Neural cell (in vitro differentiated cells): ENCODE measurements at regions not wholly inside any gene's neighbourhood (a gene's known extent, or its start where the extent isn't known, plus 50 kb on each side); places are given as distances from the start of the nearest gene placed in this dataset.
"Not testable (repeated sequence)": the region's sequence is repeated elsewhere in the genome, so short reads cannot be mapped to it uniquely, and the experiment has no call there.

Source experiments
- H2AFZ ChIP-seq: fragments of 200-600, 300-800 bp; sonication (generic), shearing (Covaris generic); 2 replicates; pipeline ENCODE4 v1.6.0; 2014; ENCODE audit warnings: low read depth, mild to moderate bottlenecking, antibody characterized with exemption, low read length, moderate library complexity
- H3F3A ChIP-seq: fragments of 200-600 bp; shearing (Covaris generic); 2 replicates; pipeline ENCODE4 v1.6.1; 2016; ENCODE audit warnings: mild to moderate bottlenecking, moderate library complexity, mixed read lengths, antibody characterized with exemption, low read length; ENCODE audit not compliant: insufficient read depth, poor library complexity, severe bottlenecking
- H3K27ac ChIP-seq: fragments of 200-600, 300-800 bp; sonication (generic), shearing (Covaris generic); 2 replicates; pipeline ENCODE4 v1.5.1; 2014; ENCODE audit warnings: mild to moderate bottlenecking, low read length, moderate library complexity
- H3K27me3 ChIP-seq: fragments of 300-800, 200-600 bp; sonication (generic), shearing (Covaris generic); 2 replicates; pipeline ENCODE4 v1.6.0; 2014; ENCODE audit warnings: mild to moderate bottlenecking, low read depth, low read length, moderate library complexity; ENCODE audit not compliant: insufficient read depth
- H3K36me3 ChIP-seq: fragments of 300-800, 200-600 bp; sonication (generic), shearing (Covaris generic); 2 replicates; pipeline ENCODE4 v1.5.1; 2014; ENCODE audit warnings: mild to moderate bottlenecking, antibody characterized with exemption, low read length, moderate library complexity; ENCODE audit not compliant: insufficient read depth
- H3K4me2 ChIP-seq: fragments of 300-800, 200-600 bp; sonication (generic), shearing (Covaris generic); 2 replicates; pipeline ENCODE4 v1.6.0; 2014; ENCODE audit warnings: mild to moderate bottlenecking, low read length
- H3K4me3 ChIP-seq: fragments of 300-800, 200-600 bp; sonication (generic), shearing (Covaris generic); 2 replicates; pipeline ENCODE4 v1.5.1; 2014; ENCODE audit warnings: mild to moderate bottlenecking, low read length, moderate library complexity
- H3K79me2 ChIP-seq: fragments of 200-600 bp; shearing (Covaris generic); replicated peaks from 2 replicates; pipeline ENCODE4 v1.6.0; 2014; ENCODE audit warnings: mild to moderate bottlenecking, low read length, moderate library complexity; ENCODE audit not compliant: insufficient read depth
- H3K9ac ChIP-seq: fragments of 300-800, 200-600 bp; sonication (generic), shearing (Covaris generic); 2 replicates; pipeline ENCODE4 v1.6.1; 2016; ENCODE audit warnings: mild to moderate bottlenecking, low read length, mixed read lengths
- H3K9me2 ChIP-seq: fragments of 200-600 bp; shearing (Covaris generic); 2 replicates; pipeline ENCODE4 v1.6.1; 2016; ENCODE audit warnings: mild to moderate bottlenecking, low read length, mixed read lengths; ENCODE audit not compliant: insufficient read depth
- H3K9me3 ChIP-seq: fragments of 200-600, 300-800 bp; sonication (generic), shearing (Covaris generic); 2 replicates; pipeline ENCODE4 v1.6.1; 2016; ENCODE audit warnings: mild to moderate bottlenecking, mixed run types, low read length, moderate library complexity, mixed read lengths
- H4K20me1 ChIP-seq: fragments of 200-600 bp; shearing (Covaris generic); 2 replicates; pipeline ENCODE4 v1.6.1; 2016; ENCODE audit warnings: mild to moderate bottlenecking, mixed run types; ENCODE audit not compliant: insufficient read depth

DNA sequence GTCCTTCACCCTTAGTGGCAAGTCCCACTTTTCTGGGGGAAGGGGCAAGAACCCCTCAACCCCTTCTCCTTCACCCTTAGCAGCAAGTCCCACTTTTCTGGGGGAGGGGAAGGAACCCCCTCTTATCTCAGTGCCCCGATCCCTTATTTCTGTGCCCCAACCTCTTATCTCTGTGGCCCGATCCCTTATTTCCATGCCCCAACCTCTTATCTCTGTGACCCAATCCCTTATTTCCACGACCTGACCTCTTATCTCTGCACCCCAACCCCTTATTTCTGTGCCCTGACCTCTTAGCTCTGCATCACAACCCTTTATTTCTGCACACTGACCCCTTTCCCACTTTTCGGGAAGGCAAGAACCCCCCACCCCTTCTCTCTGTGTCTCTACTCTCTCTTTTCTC is 104.4 kb upstream of the ROPN1B start:
- not testable (repeated sequence) for H2AFZ ChIP-seq, H4K20me1 ChIP-seq, H3K4me3 ChIP-seq, H3K4me2 ChIP-seq, H3K9ac ChIP-seq, H3K9me2 ChIP-seq, H3K27me3 ChIP-seq, H3K9me3 ChIP-seq, H3K36me3 ChIP-seq, H3K27ac ChIP-seq, H3F3A ChIP-seq, H3K79me2 ChIP-seq

DNA sequence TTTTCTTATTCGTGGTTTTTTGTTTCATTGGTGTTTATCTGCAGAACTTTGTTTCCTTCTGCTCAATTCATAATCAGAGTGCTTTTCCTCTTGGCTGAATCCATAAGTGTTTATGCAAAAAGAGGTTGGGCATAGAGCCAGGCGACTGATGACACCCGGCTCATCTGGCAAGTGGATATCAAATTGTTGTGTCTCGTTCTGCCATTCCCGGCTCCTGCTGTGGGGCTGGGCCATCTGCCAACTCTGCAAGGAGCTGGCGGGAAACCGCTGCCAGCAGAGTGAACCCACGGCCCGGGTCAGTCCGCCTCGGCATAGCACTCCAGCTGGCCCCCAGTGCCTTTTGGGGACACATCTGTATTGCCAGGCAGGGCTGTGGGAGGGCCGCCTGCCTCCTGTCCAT is 83.0 kb upstream of the ROPN1B start:
- not testable (repeated sequence) for H3K9me3 ChIP-seq, H3K27me3 ChIP-seq, H4K20me1 ChIP-seq, H3K9ac ChIP-seq, H3K4me3 ChIP-seq, H2AFZ ChIP-seq, H3F3A ChIP-seq, H3K9me2 ChIP-seq, H3K4me2 ChIP-seq, H3K79me2 ChIP-seq, H3K36me3 ChIP-seq, H3K27ac ChIP-seq

GRCh38 chr3:125899181-125899580 is 69.8 kb upstream of the ROPN1B start:
- H3K9ac ChIP-seq, H3K4me2 ChIP-seq, H3K79me2 ChIP-seq, H3K27me3 ChIP-seq, H2AFZ ChIP-seq, H3K9me3 ChIP-seq, H3F3A ChIP-seq, H3K4me3 ChIP-seq, H4K20me1 ChIP-seq, H3K27ac ChIP-seq, H3K36me3 ChIP-seq, H3K9me2 ChIP-seq: not testable (repeated sequence)

GRCh38 chr3:125901473-125901872 is 67.5 kb upstream of the ROPN1B start:
- not testable (repeated sequence) for H3F3A ChIP-seq, H3K9me2 ChIP-seq, H3K27me3 ChIP-seq, H4K20me1 ChIP-seq, H3K9me3 ChIP-seq, H3K4me2 ChIP-seq, H2AFZ ChIP-seq, H3K79me2 ChIP-seq, H3K9ac ChIP-seq, H3K36me3 ChIP-seq, H3K27ac ChIP-seq, H3K4me3 ChIP-seq

DNA sequence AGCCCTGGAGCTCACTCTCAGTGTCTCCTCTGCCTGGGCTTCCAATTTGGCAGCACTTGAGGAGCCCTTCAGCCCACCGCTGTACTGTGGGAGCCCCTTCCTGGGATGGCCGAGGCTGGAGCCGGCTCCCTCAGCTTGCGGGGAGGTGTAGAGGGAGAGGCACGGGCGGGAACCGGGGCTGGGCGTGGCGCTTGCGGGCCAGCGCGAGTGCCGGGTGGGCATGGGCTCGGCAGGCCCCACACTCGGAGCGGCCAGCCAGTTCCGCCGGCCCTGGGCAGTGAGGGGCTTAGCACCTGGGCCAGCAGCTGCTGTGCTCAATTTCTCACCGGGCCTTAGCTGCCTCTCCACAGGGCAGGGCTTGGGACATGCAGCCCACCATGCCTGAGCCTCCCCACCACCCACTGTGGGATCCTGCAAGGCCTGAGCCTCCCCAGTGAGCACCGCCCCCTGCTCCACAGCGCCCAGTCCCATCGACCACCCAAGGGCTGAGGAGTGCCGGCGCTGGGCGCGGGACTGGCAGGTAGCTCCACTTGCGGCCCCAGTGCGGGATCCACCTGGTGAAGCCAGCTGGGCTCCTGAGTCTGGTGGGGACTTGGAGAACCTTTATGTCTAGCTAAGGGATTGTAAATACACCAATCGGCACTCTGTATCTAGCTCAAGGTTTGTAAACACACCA is 65.1 kb upstream of the ROPN1B start:
- H3K27ac ChIP-seq, H3K4me2 ChIP-seq, H3K4me3 ChIP-seq, H2AFZ ChIP-seq, H3K36me3 ChIP-seq, H3F3A ChIP-seq, H3K79me2 ChIP-seq, H3K9ac ChIP-seq, H3K9me2 ChIP-seq, H3K9me3 ChIP-seq, H4K20me1 ChIP-seq, H3K27me3 ChIP-seq: not testable (repeated sequence)

DNA sequence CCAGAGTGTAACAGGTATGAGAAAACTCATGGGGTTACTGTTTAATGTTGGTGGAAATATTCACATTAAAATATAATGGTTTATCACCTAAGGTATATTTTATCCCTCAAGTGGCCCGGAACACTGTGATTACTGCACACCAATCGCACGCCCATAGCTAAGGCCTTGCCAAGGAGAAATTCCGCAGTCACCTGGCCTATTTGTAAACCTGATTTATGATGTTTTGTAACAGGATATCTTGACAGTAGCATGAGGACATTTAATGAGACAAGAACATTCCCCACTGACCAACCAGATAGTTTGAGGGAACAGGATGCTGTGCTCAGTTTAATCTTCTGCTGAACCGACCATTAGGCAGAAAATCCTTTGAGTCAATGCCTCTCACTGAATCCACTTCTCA is 61.7 kb upstream of the ROPN1B start:
- H2AFZ ChIP-seq, H3K27ac ChIP-seq, H3K9me2 ChIP-seq, H3K27me3 ChIP-seq, H3K4me3 ChIP-seq, H4K20me1 ChIP-seq, H3K79me2 ChIP-seq, H3K36me3 ChIP-seq, H3K9me3 ChIP-seq, H3K9ac ChIP-seq, H3F3A ChIP-seq, H3K4me2 ChIP-seq: not testable (repeated sequence)

- H3K27me3 ChIP-seq, H3F3A ChIP-seq, H3K4me3 ChIP-seq, H3K36me3 ChIP-seq, H3K9ac ChIP-seq, H3K9me2 ChIP-seq, H2AFZ ChIP-seq, H3K4me2 ChIP-seq, H3K27ac ChIP-seq, H3K79me2 ChIP-seq, H3K9me3 ChIP-seq, H4K20me1 ChIP-seq: not testable (repeated sequence)
Measured at GRCh38 chr3:125910851-125911250, 58.1 kb upstream of the ROPN1B start.

DNA sequence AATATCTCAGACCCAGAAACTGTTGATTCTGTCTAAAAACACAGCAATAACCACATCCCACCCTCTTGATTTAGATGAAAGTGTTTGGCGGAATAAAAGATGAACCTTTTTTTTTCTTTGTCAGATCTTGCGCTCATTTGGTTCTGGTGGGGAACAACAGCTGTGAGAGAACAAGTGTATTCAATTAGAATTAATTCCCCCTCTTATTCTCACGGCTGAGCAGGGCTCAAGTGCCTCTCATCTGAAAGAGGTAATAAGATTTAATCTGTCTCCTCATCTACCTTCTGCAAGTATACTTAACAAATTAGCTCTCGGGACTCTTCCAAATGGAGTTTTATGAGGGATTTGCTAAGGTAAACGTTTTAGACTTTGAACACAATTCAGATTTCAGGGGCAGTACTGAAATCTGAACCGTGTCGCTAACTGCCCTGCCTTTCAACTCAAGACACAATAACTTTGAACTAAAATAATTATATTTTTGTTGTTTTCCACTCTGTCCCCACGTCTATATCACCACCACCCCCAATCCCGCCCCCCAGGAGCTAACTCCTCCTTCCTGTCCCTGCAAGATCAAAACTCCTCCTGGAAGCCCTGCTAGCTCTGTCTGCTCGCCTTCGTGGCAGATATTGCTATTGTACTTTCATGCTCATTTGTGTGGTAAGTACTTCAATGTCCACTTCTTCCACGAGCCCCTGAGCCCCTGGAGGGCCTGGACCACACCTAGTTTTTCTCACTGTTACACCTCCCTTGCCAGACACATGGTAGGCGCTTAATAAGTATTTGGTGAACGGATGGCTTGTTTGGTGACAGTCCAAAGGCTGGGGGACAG is 54.2 kb upstream of the ROPN1B start:
- H3K4me2 ChIP-seq, H3K27me3 ChIP-seq, H3K36me3 ChIP-seq, H3K9me3 ChIP-seq, H4K20me1 ChIP-seq, H3K79me2 ChIP-seq, H3K9me2 ChIP-seq, H3K27ac ChIP-seq, H3F3A ChIP-seq, H2AFZ ChIP-seq: not testable (repeated sequence)
- peak overlapping the region; percentile 74 for H3K4me3 ChIP-seq
- peak overlapping the region; percentile 52 for H3K9ac ChIP-seq
